ENCODE measurements at regions not wholly inside any gene's neighbourhood (a gene's known extent, or its start where the extent isn't known, plus 50 kb on each side); places are given as distances from the start of the nearest gene placed in this dataset.

DNA sequence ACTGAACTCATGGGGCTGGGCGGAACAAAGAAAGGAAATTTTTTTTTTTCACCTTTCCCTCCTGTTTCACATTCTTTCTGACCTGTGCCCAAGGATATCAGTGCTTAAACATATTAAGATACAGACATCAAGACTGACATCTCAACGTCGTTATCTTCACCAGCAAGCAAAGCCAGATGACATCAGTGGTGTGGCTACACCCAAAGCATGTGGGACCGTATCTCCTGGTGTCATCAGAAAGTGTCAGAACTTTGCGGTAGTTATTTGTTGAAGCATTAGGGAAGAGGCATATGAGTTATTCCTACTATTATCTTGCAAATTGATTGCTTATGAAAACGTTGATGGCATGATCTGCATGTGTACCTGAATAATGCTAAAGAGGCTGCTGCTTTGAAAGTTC, 487.4 kb downstream of the TLE4 start:
- Histone ChIP-seq H3K4me3 (no peak overlapping the region), H3K27me3 (no peaks in the 10 kb centered on the region), H3K4me1 (peaks cover 0 to 20% (median 16%) of the 10 kb centered on the region in 4 donors), H3K9me3 (peaks cover 0 to 15% (median 2%) of the 10 kb centered on the region in 4 donors), H3K36me3 (no peaks in the 10 kb centered on the region), H3K27ac (replicated peaks in 1 of 4) (no peak overlapping the region)
- 92% methylated on average over 6 of the region's 6 CpGs for WGBS
- TF ChIP-seq, protein P1, sequence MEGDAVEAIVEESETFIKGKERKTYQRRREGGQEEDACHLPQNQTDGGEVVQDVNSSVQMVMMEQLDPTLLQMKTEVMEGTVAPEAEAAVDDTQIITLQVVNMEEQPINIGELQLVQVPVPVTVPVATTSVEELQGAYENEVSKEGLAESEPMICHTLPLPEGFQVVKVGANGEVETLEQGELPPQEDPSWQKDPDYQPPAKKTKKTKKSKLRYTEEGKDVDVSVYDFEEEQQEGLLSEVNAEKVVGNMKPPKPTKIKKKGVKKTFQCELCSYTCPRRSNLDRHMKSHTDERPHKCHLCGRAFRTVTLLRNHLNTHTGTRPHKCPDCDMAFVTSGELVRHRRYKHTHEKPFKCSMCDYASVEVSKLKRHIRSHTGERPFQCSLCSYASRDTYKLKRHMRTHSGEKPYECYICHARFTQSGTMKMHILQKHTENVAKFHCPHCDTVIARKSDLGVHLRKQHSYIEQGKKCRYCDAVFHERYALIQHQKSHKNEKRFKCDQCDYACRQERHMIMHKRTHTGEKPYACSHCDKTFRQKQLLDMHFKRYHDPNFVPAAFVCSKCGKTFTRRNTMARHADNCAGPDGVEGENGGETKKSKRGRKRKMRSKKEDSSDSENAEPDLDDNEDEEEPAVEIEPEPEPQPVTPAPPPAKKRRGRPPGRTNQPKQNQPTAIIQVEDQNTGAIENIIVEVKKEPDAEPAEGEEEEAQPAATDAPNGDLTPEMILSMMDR (IDR thresholded peaks at IDR 0.05), result no peak
- intact Hi-C loops (cut with DNase I), result no loop called here
- DNase-seq (ENCODE audit: extremely low spot score), result no peak

DNA sequence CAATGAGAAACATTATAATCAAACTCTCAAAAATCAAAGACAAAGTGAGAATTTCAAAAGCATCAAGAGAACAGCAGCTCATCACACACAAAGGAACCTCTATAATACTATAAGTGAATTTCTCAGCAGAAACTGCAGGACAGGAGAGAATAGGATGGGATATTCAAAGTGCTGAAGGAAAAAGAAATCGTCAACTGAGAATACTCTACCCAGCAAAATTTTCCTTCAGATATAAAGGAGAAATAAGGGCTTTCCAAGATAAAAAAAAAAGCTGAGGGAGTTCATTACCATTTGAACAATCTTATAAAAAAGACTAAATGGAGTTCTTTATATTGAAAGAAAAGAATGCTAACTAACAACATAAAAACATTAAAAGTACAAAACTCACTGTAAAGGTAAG, 481.1 kb downstream of the TLE4 start:
- no peak overlapping the region for H3K4me3 ChIP-seq
- no peak for DNase-seq (ENCODE audit: extremely low spot score)
- H3K9me3 ChIP-seq, result peaks cover 0 to 21% (median 12%) of the 10 kb centered on the region in 4 donors
- H3K27me3 ChIP-seq, result no peaks in the 10 kb centered on the region
- intact Hi-C loops (cut with DNase I), result no loop called here
- no peaks in the 10 kb centered on the region for H3K36me3 ChIP-seq
- peaks cover 0 to 16% (median 14%) of the 10 kb centered on the region in 4 donors for H3K4me1 ChIP-seq
- H3K27ac ChIP-seq (replicated peaks in 1 of 4), result no peak overlapping the region
- WGBS, result 100% methylated on average over 1 of the region's 1 CpG
- TF ChIP-seq, protein P1 (IDR thresholded peaks at IDR 0.05), result no peak
- no peak for TF ChIP-seq EP300 (IDR thresholded peaks at IDR 0.05)
- TF ChIP-seq POLR2AphosphoS5 (IDR thresholded peaks at IDR 0.05), result no peak
- no peak for TF ChIP-seq POLR2A (IDR thresholded peaks at IDR 0.05; ENCODE audit: low read depth)

DNA sequence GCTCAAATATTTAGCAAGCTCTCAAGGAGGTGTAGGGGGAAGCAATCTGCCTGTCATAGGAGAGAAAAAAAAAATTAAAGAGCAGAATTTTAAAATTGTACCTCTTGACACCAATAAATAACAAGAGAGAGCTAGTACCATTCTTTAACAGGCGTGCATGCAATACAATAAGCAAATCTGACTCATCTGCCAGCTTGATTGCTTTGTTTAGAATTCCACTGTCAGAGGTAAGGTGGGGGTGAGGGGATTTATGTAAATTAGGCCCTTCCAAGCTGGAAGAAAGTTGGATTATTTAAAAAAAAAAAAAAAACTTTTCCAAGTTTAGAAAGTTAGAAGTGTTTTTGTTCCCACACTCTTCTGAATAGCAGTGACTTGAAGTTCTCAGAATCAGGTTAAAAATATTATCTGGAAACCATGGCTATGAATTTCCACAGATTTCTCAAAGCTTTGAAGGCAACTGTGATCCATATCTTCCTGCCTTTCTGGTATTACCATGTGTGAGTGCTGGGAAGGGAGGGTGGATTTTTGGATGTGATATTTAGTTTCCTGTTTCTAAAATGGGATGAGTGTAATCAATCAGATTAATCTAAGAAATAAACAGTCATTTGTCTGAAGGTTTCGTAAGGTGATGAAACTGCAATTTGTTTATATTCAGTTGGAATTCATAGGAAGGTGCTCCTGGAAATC, 477.5 kb downstream of the TLE4 start:
- H3K4me1 ChIP-seq, result peaks cover 0 to 16% (median 14%) of the 10 kb centered on the region in 4 donors
- H3K27me3 ChIP-seq, result no peaks in the 10 kb centered on the region
- TF ChIP-seq POLR2A (IDR thresholded peaks at IDR 0.05; ENCODE audit: low read depth) (no peak), EP300 (IDR thresholded peaks at IDR 0.05) (no peak), POLR2AphosphoS5 (IDR thresholded peaks at IDR 0.05) (no peak)
- TF ChIP-seq, protein P1 (IDR thresholded peaks at IDR 0.05), result no peak
- 52% methylated on average over 2 of the region's 2 CpGs for WGBS
- no peak overlapping the region for H3K4me3 ChIP-seq
- no peaks in the 10 kb centered on the region for H3K36me3 ChIP-seq
- intact Hi-C loops (cut with DNase I), result no loop called here
- peaks cover 0 to 21% (median 12%) of the 10 kb centered on the region in 4 donors for H3K9me3 ChIP-seq
- H3K27ac ChIP-seq (replicated peaks in 1 of 4), result peak overlapping the region in 1 of 4 donors; percentile 9
- DNase-seq (ENCODE audit: extremely low spot score), result no peak

DNA sequence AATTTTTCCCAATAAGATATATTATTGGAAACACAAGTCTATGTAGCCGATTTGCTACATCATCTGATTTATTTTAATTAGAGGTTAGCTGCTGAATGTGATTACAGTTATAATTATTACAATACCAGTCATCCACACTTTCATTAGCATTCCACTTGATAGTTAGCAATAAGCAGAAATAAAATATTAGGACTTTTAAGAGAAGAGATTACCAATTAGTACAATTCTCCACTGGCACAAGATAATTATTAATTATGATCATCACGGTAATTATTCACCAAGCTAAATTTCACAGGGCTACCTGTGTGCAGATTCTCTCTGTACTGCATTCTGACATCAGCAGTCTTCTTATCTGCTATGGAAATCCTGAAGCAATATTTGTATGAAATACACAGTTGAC, 474.7 kb downstream of the TLE4 start:
- WGBS, result 86% methylated on average over 2 of the region's 2 CpGs
- intact Hi-C loops (cut with DNase I), result no loop called here
- Histone ChIP-seq H3K27me3 (no peaks in the 10 kb centered on the region), H3K27ac (replicated peaks in 1 of 4) (no peak overlapping the region), H3K4me3 (no peak overlapping the region), H3K4me1 (peaks cover 0 to 16% (median 14%) of the 10 kb centered on the region in 4 donors), H3K36me3 (no peaks in the 10 kb centered on the region), H3K9me3 (no peaks in the 10 kb centered on the region)
- DNase-seq (ENCODE audit: extremely low spot score), result no peak
- TF ChIP-seq, protein P1 (IDR thresholded peaks at IDR 0.05), result no peak
- TF ChIP-seq POLR2AphosphoS5 (IDR thresholded peaks at IDR 0.05) (no peak), EP300 (IDR thresholded peaks at IDR 0.05) (no peak), POLR2A (IDR thresholded peaks at IDR 0.05; ENCODE audit: low read depth) (no peak)

DNA sequence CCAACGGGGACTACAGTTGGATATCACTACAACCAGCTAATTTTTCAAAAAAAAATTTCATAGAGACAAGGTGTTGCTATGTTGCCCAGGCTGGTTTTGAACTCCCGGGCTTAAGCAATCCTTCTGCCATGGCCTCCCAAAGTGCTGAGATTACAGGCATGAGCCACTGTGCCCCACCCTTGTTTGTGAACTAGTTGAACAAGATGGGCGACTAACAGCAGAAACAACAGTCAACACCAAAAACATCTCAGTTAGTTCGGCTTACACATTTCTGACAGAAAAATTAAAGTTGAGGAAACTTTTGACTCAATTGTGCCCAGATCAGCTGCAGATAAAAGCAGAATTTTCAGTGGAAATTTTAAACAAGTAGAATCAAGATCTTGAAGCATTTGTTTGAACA, 470.1 kb downstream of the TLE4 start:
- intact Hi-C loops (cut with DNase I), result no loop called here
- no peaks in the 10 kb centered on the region for H3K4me1 ChIP-seq
- H3K4me3 ChIP-seq, result no peak overlapping the region
- H3K27me3 ChIP-seq, result no peaks in the 10 kb centered on the region
- DNase-seq (ENCODE audit: extremely low spot score), result no peak
- H3K27ac ChIP-seq (replicated peaks in 1 of 4), result no peak overlapping the region
- H3K36me3 ChIP-seq, result no peaks in the 10 kb centered on the region
- no peak for TF ChIP-seq POLR2AphosphoS5 (IDR thresholded peaks at IDR 0.05)
- TF ChIP-seq EP300 (IDR thresholded peaks at IDR 0.05), result no peak
- TF ChIP-seq POLR2A (IDR thresholded peaks at IDR 0.05; ENCODE audit: low read depth), result no peak
- TF ChIP-seq, protein P1 (IDR thresholded peaks at IDR 0.05), result no peak
- 89% methylated on average over 4 of the region's 4 CpGs for WGBS
- H3K9me3 ChIP-seq, result no peaks in the 10 kb centered on the region
